ENCODE measurements at regions not wholly inside any gene's neighbourhood (a gene's known extent, or its start where the extent isn't known, plus 50 kb on each side); places are given as distances from the start of the nearest gene placed in this dataset.

GRCh38 chr11:13091804-13092203, 82.7 kb downstream of the RASSF10 start:
- no peaks in the 10 kb centered on the region for H3K27me3 Mint-ChIP-seq (ENCODE audit: low read depth)

GRCh38 chr11:13094930-13095687, 86.0 kb downstream of the RASSF10 start:
- Mint-ChIP-seq H3K27ac (no peak overlapping the region), H3K4me3 (no peak overlapping the region), H3K4me1 (no peaks in the 10 kb centered on the region), H3K27me3 (ENCODE audit: low read depth) (no peaks in the 10 kb centered on the region), H3K9me3 (peaks cover 7% of the 10 kb centered on the region), H3K36me3 (ENCODE audit: low read depth) (no peaks in the 10 kb centered on the region)
- TF ChIP-seq CTCF (IDR thresholded peaks at IDR 0.05; ENCODE audit: unreplicated experiment in 3 of 3) = no peak

More at GRCh38 chr11:13091804-13092203, 82.7 kb downstream of the RASSF10 start:
- H3K4me3 Mint-ChIP-seq = no peak overlapping the region
- no peaks in the 10 kb centered on the region for H3K4me1 Mint-ChIP-seq
- H3K27ac Mint-ChIP-seq = no peak overlapping the region
- H3K9me3 Mint-ChIP-seq = peaks cover 18% of the 10 kb centered on the region
- H3K36me3 Mint-ChIP-seq (ENCODE audit: low read depth) = no peaks in the 10 kb centered on the region
- TF ChIP-seq CTCF (IDR thresholded peaks at IDR 0.05; ENCODE audit: unreplicated experiment in 3 of 3) = no peak

GRCh38 chr11:13098063-13098462, 88.9 kb downstream of the RASSF10 start:
- H3K9me3 Mint-ChIP-seq = peaks cover under 1% of the 10 kb centered on the region
- H3K27ac Mint-ChIP-seq = no peak overlapping the region
- H3K4me3 Mint-ChIP-seq = no peak overlapping the region
- peaks cover 6% of the 10 kb centered on the region for H3K27me3 Mint-ChIP-seq (ENCODE audit: low read depth)
- H3K36me3 Mint-ChIP-seq (ENCODE audit: low read depth) = no peaks in the 10 kb centered on the region
- no peak for TF ChIP-seq CTCF (IDR thresholded peaks at IDR 0.05; ENCODE audit: unreplicated experiment in 3 of 3)
- H3K4me1 Mint-ChIP-seq = peaks cover 13% of the 10 kb centered on the region

- H3K4me1 Mint-ChIP-seq = peaks cover 13% of the 10 kb centered on the region
- H3K9me3 Mint-ChIP-seq = no peaks in the 10 kb centered on the region
- no peaks in the 10 kb centered on the region for H3K36me3 Mint-ChIP-seq (ENCODE audit: low read depth)
- TF ChIP-seq CTCF (IDR thresholded peaks at IDR 0.05; ENCODE audit: unreplicated experiment in 3 of 3) = no peak
- no peak overlapping the region for H3K27ac Mint-ChIP-seq
- H3K27me3 Mint-ChIP-seq (ENCODE audit: low read depth) = peaks cover 6% of the 10 kb centered on the region
- H3K4me3 Mint-ChIP-seq = no peak overlapping the region
Measured at GRCh38 chr11:13098616-13099289, 89.6 kb downstream of the RASSF10 start.

GRCh38 chr11:13101644-13102512, 92.8 kb downstream of the RASSF10 start:
- peaks cover 6% of the 10 kb centered on the region for H3K27me3 Mint-ChIP-seq (ENCODE audit: low read depth)
- no peak for TF ChIP-seq CTCF (IDR thresholded peaks at IDR 0.05; ENCODE audit: unreplicated experiment in 3 of 3)
- no peak overlapping the region for H3K4me3 Mint-ChIP-seq
- no peaks in the 10 kb centered on the region for H3K9me3 Mint-ChIP-seq
- H3K4me1 Mint-ChIP-seq = peaks cover 41% of the 10 kb centered on the region
- H3K36me3 Mint-ChIP-seq (ENCODE audit: low read depth) = no peaks in the 10 kb centered on the region
- H3K27ac Mint-ChIP-seq = no peak overlapping the region

All from nephron (organoid).